NCI-H1930 (cell line): ENCODE measurements at regions not wholly inside any gene's neighbourhood (a gene's known extent, or its start where the extent isn't known, plus 50 kb on each side); places are given as distances from the start of the nearest gene placed in this dataset.

ENCODE experiments used
- DNase-seq, 2 experiments: peaks; one replicate each; lab custom pipeline; 2025; lab: John Stamatoyannopoulos, UW

DNA sequence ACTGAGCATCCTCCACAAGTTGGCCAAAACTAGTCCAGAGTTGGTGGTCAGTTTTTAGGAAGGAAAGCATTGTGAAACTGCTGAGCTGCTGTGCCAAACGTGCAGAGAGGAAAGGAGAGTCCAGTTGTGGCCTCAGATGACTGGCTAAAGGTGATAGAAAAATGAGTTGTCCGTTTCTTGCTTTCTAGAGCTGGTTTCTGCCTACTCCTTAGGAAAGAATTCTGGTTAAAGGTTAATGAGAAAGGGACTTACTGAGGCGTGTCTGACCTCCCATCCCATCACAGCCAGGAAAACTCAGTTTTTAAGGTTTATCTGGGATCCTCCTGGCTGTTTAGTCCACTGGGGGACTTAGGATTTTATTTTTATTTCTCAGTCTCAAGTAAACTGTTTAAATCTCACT, 1186.3 kb downstream of the UQCRFS1 start:
- DNase-seq = no peak

DNA sequence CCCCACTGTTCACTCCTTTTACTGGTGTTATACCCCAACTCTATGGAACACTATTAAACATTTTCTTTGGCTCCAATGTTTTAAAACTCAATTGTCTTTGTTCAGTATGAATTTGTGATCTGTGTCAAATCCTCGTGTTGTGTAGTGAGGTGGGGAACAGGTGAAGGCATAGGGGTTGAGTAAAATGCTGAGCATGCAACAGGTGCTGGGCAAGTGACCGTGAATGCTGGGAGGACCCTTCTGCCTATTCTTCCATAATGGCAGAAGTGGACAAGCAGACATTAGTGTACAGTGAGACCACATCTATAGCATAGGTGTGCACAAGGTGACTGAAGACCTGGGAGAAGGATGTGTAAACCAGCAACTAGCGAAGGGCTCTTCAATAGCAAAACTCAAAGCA, 1188.0 kb downstream of the UQCRFS1 start:
- no peak for DNase-seq

DNA sequence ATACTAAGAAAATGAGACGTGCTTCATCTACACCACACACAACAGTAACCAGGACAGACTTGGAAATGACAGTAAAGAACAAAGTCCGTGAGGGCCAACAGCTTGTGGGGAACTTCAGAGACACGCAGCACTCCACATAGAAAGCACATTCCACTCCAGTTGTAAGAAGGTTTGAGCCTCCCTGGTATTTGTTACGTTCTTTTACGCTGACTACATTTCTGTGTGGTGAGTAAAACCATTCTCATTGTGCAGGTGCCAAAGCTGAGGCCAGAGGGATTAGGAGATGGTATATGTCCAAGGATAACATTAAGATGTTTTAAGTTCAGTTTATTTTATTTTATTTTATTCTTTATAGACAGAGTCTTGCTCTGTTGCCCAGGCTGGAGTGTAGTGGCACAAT, 1189.9 kb downstream of the UQCRFS1 start:
- no peak for DNase-seq

DNA sequence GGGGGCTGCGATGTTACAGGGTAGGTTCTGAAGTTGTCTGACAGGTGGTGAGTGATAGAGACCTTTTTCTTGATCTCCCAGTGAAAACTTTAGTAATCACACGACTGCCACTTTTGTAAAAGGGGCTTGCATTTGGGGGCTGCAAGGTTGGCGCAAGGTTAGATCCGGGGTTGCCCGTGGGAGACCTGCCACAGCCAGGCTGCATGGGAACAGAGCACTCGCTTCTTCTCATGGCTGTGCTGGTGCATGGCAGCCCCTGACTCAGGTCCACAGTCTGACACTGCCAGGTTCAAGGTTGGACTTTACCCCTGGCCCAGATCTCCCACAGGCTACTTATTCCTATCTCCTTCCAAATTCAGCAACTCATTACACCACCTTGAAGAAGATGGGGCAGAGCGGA, 1190.4 kb downstream of the UQCRFS1 start:
- no peak for DNase-seq

DNA sequence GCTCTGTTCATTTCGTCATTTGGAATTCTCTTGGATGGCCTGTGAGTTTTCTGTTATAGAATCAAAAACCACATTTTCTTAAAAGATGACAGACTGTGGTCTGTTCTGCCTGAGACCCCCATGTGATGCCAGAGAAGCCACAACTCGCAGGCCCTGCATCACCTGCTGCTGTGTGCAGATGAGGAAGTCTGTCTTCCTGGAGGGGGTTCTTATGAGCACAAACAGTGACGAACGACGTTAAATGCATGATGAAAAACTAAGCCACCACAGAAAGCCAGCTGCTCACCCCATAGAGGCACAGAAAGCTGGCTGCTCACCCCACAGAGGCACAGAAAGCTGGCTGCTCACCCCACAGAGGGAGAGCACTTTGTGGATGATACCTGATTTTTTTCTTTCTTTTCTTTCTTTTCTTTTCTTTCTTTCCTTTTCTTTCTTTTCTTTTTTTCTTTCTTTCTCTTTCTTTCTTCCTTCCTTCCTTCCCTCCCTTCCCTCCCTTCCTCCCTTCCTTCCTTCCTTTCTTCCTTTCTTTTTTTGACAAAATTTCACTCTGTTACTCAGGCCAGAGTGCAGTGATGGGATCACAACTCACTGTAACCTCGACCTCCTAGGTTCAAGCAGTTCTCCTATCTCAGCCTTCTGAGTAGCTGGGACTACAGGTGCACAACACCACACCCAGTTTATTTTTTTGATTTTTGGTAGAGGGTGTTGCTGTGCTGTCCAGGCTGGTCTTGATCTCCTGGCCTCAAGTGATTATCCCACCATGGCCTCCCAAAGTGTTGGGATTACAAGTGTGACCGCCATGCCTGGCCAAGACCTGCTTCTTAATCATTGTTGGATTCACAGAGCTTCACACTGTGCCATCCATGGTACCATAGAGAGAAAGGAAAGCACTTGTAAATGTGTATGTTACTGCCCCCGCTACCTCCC, 1191.4 kb downstream of the UQCRFS1 start:
- no peak for DNase-seq

DNA sequence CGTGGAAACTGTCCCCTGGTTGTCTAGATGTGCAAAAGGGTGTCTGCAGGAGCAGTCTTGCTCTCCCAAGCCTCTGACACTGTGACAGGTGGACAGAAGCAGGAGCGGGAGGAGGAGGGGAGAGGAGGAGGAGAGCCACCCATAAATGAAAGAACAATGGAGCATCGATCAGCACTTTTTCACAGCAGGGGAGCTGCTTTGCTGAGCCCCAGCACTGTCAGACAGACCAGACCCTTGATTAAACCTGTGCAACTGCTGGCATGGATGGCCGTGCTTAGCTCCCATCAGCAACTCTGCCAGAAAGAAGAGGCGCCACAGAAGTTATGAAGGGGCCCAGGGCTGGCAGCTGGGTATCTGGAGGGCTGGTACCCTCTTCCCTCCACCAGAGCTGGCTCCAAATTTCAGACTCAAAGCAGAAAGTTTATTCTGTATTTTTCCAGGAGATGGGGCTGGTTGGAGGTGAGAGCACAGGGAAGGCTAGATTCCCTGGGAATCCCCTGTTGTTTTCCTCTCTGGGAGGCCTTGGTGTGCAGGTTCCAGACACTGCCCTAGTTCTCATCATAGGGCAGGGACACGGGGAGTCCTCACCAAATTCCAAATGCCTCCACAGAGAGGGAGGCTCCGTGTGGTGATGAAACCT, 1192.2 kb downstream of the UQCRFS1 start:
- DNase-seq = no peak

DNA sequence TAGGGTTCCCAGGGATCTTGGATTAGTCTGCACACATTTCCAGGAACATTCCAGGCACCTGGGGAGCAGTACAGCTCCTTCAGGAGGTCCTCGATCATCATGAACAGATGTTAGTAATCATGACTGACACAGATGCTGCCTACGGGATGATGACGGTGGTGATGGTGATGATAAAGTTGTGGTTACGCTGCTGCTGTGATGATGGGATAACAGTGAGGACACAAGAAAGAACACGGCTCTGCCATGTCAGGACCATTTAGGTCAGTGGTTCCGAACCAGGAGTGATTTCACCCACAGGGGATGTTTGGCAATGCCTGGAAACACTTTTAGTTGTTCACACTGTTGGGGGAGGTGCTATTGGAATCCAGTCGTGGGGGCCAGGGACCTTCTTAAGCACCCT, 1193.0 kb downstream of the UQCRFS1 start:
- DNase-seq = no peak

DNA sequence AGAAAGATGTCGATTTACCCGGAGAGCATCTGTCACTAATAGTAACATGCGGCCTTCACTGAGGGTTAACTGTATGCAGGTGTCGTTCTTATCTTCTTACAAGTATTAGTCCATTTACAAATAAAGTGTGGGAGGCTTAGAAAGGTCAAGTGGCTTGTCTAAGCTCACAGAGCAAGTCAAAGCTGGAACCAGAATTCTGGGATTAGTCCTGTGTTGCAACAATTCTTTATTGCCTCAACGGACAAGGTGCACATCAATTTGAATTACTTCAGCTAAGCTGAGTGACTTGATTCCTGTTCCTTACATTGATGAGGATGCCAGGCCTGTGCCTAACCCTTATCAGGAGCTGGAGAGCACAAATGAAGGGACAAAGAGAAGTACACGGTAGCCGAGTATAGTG, 1193.6 kb downstream of the UQCRFS1 start:
- DNase-seq = no peak

DNA sequence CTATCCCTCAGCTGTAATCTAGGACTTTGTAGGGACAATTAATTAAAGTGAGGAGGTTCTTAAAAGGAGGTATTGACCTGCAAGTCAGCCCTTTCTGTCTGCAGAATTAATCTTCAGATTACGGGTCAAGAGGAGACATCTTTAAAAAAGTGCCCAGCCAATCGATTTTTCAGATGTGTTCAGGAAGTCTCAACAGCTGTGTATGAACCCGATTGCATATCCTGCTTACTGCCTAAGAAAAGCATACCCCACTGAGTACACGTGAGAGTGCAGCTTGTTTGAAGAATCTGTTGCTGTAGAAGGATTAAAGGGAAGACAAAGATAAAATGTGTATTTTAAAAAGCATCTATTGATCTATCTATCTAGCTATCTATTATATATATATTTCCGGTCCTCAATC, 1194.5 kb downstream of the UQCRFS1 start:
- DNase-seq = no peak

DNA sequence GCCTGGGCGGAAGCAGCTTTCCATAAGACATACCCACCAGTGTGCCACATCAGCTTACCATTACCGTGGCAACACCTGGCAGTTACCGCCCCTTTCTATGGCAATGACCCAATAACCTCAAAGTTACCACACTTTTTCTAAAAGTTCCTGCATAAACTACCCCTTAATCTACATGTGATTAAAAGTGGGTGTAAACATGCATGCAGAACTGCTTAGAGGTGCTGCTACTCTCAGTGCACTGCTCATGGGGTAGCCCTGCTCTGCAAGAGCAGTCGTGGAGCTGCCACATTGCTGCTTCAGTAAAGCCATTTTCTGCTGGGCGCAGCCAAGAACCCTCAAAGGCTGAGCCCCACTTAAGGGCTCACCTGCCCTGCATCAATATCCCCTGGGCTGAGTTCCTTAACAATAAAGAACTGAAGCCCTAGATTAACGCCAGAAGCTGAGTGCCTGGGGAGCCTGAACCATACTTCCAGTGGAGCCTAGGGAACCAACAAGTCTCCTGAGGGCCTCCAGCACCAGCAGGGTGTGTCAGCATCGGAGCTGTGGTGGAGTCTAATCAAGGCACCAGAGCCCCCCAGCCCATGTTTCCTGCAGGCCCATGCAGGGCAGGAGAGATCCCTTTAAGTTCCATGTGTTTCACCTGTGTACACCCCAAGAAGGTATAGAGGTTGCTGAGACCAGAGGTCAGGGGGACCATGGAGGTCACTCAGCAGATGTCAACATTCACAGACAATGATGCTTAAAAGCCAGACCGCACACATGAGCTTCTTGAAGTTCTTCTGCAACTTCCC, 1198.1 kb downstream of the UQCRFS1 start:
- DNase-seq = no peak

DNA sequence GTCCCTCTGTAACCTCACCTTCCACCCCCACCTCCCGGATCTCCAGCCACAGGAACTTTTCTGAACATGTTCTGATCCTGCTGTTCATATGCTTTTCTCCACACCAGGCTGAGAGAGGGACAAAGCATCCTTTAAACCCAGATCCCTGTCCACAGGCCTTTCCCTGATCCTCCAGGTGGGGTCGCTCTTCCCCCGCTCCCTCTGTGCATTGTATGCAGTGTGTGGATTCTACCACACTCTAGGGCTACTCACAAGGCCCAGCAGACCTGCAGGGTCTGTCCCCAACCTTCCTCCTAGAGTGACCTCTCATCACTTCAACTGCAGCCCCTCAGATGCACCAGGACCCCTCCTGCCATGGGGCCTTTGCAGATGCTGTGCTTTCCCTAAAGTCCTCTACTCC, 1200.6 kb downstream of the UQCRFS1 start:
- no peak for DNase-seq

DNA sequence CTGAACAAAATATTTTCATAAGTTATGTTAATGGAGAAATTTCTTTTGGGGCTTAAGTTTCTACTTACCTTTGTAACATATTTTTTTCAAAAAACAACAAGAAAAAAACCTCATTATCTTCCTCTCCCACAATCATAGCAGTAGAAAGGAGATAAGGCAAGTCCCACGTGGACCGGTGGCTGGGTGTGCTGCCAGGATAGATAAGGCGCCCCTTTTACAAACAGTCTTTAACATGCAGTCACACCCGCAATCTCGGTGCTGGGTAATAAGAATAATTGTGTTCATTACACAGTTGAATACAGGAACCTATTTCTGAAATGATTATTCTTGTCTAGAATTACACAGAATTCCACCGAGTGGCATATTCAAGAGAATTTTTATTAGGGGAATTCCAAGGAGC, 1202.3 kb downstream of the UQCRFS1 start:
- DNase-seq = no peak

DNA sequence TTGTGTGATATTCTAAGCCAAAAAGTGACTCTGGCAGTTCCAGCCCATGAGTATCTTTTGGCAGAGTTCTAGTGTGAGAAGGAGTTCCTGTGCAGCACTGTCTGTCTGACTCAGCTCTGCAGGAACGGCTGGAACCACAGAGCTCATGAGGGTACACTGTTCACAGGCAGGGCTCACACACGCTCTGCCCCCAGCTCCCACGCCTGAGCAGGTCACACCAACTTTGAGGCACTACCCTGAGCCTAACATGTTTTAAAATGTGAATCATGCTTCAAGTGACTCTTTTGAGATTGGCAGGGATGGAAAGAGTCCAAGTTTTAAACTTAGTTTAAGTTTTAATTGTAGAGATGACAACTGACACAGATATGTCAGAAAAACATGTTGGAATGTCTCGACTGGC, 1203.3 kb downstream of the UQCRFS1 start:
- no peak for DNase-seq

DNA sequence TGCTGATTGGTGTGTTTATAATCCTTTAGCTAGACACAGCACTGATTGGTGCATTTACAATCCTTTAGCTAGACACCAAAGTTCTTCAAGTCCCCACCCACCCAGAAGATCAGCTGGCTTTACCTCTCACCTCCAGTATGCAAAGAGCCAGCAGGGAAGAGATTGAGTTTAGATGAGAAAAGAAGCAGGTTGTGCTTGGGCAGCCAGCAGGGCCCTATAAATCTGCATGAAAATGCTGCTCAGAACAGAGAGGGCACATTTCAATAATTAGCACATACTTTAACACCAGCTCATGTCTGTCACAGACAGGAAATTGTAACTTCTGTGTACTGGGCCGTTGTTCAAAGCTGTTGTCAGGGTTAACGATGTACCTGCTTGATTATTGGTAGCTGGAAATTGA, 1204.3 kb downstream of the UQCRFS1 start:
- no peak for DNase-seq

DNA sequence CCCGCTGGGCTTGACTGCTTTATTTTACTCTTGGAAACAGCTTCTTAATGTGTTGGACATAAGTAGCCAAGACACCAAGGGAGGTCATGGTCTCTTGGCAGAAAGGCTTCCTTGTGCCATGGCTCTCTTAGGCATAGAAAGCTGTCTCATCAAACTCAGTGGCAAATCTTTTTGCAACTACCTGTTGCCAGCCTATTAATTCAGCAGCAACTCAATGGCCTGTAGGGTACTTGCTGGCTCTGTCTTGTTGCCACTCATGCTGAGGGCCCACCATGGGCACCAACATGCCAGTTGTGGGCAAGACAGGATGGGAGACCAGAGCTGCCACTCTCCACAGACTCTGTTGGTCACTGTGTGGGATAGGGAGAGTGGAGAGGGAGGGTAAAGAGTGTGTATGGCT, 1209.4 kb downstream of the UQCRFS1 start:
- DNase-seq = no peak

DNA sequence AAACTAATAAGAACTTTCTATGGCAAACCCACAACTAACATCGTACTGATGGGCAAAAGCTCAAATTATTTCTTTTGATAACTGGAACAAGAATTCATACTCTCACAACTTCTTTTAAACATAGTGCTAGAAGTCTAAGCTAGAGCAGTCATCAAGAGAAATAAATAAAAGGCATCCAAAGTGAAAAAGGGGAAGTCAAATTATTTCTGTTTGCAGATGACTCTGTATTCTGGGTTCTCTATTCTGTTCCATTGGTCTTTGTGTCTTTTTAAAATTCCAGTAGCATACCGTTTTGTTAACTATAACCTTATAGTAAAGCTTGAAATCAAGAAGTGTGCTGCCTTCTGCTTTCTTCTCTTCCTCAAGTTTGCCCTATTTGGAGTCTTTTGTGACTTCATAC, 1215.9 kb downstream of the UQCRFS1 start:
- no peak for DNase-seq

DNA sequence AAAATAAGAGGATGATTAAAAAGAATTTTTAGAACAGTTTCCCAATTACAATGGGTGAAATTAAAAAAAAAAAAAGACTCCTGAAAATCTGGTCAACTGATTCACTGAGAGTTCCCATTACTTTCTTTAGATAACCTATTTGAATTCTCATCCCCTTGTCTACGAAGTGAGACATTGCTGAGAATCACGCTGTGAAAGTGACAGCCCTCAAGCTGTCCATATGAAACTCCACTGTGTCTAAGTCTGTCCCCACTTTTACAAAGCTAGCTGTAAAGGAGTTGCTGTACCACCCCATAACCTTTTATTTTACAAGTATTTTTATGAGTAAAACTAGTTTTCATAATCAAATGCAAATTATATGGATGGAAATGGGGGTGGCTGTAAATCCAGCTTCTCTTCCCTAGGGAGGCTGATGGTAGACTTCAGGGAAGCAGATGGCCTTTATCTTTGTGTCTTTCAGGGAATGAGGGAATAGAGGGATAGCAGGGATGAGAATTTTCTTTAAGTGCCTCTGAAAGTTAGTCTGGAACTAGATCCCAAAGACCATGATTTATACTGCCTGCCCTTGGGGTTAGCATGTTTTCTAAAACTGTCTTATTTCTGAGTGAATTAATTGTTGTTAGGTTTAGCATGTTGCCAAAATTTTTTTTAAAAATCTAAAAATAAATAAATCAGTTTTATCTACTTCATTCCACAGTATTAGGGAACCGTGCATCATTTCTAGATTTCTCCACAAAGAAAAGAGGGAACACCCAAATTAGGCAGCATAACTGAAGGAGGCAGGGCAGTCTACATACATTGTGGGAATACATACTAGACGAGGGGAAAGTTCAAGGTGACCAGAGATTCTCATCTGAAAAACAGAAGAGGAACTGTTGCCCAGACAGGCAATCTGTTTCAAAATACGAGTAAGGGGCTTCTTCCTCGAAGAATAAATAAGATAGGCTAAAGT, 1219.1 kb downstream of the UQCRFS1 start:
- no peak for DNase-seq

DNA sequence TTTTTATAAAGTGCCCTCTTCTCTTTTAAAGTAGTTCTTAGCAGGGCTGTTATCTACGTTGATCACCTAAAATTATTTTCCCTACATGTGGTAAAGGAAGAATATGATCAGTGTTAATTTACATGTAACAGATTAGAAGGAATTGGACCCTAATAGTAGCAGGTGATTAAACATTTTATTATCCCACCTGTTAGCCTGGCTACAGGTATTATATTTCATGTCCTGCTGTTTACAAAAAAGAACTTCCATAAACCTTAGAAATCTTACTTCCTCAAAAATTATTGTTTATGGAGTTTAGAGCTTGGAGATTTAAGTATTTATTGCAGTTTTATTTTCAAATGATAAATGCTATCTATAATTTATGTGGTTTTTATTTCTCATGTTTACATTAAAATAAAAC, 1226.7 kb downstream of the UQCRFS1 start:
- DNase-seq = peak in 1 of 2 experiments; percentile 33

DNA sequence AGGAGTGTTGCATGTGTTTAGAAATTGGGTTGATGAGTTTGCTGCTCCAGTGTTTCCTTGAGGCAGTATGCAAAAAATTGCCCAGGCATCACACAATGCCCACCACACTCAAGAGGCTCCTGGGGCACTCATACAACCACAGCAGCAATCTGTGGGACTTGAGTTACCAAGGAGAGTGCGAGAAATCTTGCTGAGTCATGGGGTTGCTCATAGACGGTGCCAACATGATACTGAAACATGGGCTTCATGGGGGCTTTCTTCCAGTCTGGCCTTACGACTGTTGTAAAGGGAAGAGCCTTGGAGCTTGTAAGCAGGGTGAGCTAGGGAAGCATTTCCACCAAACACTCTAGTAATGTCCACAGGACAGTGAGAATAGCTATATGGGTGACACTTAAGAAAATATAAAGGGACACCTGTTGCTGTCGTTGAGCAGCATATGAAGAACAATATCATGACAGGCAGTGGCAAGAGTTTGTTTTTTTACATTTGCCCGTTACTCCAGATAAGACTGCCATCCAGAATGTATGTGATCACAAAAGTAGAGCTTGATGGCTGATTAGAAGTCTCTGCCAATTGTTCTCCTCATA, 1237.4 kb downstream of the UQCRFS1 start:
- DNase-seq = no peak

DNA sequence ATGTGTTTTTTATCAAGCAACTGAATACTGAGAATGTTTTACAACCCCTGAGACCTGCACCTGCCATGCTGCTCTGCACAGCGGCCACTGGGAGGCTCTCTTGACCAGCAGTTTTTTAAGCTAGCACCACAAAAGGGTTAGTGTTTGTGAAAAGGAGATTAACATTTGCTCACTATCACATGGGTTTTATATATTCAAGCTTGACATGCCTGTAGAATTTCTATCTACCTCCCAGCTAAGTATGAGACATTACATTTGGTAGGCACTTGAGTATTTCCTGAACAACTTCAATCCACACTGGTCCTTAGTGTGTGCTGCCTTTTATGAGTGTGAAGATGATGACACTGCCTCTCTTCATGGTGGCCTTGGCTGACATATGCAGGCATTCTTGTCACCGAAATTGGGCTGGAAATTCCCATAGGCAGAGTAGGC, 1238.9 kb downstream of the UQCRFS1 start:
- peak in 1 of 2 experiments; percentile 30 for DNase-seq
